Astrocyte of the hippocampus (primary cell): ENCODE measurements at regions not wholly inside any gene's neighbourhood (a gene's known extent, or its start where the extent isn't known, plus 50 kb on each side); places are given as distances from the start of the nearest gene placed in this dataset.
A peak's percentile ranks its signal among the peaks of the same experiment; 100 is the strongest.

Experiments used
- DNase-seq: peaks from one replicate; pipeline ENCODE4 v3.0.0; 2011; ENCODE audit warnings: low read depth, low spot score

DNA sequence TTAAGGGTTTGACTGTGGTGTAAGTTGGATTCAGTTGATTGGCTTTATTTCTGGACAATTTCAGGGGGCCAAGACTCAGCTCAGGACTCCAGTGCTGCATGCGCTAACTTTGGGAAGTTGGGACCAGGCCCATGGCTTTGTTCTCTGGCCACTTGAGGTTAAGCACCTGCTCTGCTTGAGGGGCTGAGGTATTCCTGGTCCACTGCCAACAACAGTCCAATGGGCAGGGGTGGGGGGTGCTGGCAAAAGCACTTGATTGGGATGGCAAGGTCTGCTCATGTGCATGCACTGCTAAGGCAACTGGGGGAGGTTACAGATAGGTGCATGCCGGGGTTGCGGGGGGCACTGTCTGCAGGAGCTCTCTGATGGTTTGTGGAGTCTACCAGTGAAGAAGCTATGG lies 52.6 kb upstream of the ASB17 start:
- DNase-seq = no peak

DNA sequence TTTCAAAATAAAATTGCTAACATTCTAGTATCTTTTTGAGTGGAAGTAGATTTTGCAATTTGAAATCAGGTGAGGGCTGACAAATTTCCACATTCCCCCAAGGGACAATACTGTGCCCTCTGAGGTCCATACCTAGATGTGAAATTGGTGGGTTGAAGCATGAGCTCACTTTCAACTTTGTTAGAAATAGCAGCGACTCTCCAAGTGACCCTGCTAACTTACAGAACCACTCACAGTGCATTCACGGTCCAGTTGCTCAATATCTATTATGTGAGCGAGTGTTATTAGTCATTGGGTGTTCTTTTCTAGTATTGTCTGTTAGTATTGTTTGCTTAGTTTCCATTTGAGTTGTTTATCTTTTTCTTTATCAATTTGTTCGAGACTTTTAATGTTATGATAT lies 53.6 kb upstream of the ASB17 start:
- DNase-seq = no peak

DNA sequence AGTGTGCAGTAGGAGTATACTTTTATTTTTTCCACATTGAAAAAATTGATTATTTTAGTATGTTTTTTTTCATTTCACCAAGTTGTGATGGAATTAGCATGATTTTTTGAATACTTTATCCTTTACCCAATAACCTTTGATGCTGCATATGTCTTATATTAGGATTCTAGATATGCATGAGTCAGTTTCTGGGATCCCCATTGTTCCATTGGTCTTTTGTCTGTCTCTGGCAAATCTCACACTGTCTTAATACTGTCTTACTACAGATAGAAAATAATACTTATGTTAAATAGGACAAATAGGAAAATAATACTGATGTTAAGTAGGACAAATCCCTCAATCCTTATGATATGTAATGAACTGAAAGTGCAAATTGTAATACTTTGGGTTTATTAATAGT lies 54.3 kb upstream of the ASB17 start:
- DNase-seq = no peak

DNA sequence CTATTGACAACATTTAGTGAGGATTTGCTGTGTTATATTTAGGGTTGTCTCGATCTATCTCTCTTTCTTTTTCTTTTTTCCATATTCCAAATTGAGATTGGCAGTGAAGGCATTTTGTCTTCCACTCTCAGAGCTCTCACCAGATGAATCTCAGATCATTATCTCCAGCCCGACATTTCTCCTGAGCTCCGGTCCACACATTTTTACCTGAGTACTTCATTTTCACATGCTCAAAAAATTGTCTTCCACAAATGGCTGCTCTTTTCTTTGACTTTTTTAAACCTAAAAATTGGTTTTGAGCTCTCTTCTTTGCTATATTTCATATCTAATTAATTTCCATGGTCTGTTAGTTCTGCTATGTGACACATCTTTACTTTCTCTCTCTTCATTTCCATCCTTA lies 56.9 kb upstream of the ASB17 start:
- DNase-seq = no peak

DNA sequence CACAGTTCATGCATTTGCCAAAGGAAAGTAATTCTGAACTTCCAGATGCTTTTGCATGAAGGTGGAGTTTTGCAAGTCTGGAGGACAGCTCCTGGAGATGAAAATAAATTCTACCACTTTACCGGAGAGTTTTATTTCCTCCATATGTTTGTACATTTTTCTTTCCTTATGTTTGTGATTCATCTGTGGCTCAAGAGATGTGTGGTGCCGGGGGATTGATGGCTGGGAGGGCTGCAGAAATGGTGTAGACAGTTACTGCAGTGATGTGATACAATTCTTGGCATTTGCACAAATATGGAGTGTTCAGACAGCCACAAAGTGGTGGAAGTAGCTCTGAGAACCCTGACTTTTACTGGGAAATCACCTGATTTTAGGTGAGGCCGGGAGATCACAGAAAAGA lies 58.5 kb upstream of the ASB17 start:
- DNase-seq = no peak

DNA sequence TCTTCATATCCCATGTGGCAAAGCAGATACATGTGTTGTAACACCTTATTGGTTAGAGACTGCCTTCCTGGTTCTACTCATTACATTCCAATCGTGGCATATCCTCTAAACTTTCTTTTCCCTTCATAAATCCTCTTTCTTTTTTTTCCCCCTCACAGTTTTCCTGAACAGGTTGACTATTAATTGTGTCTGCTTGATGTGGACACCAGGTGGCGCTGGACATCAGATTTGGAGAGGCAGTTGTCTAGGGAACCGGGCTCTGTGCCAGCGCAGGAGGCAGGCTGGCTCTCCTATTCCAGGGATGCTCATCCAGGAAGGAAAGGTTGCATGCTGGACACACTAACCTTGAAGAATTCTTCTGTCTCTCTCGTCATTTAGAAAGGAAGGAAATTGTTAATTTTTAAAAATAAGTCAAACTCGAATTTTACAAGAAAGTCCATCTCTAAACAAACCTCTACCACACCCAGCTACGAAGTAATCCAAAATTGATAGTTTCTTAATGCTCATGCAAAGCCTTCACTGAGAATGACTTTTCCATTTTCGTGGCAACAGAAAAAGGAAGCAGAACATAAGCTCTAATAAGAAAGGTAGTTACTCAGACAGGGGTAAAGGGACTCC lies 59.4 kb upstream of the ASB17 start:
- peak; percentile 93 for DNase-seq

DNA sequence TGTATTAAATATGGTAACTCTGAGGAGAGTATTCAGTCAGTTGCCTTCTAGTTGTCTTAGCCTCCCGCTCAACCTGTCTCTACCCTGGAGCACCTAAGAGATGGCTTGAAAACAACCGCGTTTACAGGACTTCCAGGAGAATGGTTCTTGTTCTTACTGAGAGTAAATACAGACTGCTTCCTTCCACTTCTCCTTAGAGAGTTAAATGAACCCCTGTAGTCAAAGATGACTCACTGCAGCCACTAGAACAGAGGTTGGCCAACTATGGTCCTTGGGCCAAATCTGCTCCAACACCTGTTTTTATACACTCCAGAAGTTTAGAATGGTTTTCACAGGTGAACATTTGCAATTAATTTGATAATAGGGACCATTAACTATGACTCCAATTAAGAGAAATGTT lies 60.1 kb upstream of the ASB17 start:
- peak; percentile 7 for DNase-seq

DNA sequence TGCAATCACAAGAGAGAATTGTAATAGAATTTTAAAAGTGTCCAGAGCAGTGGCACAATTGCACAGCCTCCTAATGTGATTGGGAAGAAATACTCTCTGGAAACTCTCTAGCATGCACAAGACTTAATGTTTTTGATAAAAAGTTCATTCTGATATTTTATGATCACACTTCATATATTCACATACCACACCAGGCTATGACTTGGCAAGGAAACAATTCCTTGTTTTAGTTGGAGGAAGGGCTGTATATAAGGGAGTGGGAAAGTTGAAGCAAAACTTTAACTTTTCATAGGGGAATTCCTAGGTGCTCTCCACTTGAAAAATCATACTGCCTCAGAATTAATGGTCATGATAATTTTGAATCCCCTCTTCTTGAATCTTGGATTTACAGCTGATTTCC lies 61.5 kb upstream of the ASB17 start:
- no peak for DNase-seq

DNA sequence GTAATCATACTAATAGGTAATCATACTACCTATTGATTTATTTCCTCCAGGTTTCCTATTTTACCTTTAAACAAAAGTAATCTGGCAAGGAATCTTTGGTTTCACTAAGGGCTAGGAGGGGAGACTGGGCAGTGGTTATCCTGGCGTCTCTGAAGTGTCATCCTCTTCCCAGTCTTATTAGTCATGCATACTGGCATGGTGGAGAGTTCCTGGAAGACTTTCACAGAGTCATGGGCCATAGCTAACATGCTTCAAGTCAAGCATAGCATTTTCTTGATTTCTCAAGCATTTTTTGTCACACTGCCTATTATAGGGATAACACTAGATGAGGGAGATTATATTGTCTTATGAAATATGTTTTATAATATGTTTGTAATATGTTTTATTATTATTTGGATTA lies 64.0 kb upstream of the ASB17 start:
- peak; percentile 19 for DNase-seq

DNA sequence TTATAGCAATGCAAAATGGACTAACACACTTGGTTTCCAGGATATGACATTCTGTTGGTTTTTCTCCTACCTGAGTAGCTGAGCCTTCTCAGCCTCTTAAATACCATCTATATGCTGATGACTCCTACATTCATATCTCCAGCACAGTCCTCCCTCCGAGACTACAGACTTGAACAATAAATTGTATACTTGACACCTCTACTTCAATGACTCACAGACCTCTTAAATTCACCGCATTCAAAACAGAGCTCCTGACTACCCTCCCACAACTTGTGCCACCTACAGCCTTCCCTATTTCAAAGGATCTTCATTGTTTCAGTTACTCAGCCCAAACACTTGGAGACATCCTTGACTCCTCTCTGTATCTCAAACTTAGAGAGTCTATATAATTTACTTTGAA lies 66.8 kb upstream of the ASB17 start:
- no peak for DNase-seq

DNA sequence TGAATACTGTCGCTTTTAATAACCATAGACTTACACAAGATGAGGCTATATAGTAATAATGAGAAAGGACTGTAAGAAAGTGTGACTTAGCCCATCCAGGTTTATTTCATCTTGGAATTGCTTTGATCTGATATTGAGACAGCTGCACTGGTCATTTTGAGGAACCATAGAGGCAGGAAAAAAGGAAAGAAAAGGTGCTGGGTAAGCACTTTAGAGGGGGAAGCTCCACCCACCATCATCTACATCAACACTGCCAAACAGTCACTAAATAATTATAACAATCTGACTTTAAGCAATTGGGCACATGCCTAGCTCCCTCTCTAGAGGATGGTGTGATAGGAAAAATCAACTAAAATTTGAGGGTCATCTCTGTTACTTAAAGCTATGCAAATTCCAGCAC lies 70.6 kb upstream of the ST6GALNAC3 start:
- no peak for DNase-seq

DNA sequence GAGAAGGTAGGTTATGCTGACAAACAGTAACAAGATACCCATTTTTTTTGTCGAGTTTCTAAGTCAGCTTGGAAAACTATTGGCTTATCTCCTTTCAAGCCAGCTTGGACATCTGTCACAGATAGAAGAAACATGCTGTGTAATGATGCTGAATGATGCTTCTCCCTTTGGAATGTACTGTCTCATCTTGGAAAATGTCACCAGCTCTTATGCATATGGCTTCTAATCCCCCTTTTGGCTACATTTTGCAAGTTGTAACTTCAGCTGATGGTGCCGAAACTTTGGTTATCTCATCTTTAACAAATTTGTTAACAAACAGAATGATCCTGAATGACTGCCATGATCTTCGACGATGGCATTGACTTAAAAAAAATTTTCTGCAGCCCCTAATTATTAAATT lies 68.8 kb upstream of the ST6GALNAC3 start:
- no peak for DNase-seq

DNA sequence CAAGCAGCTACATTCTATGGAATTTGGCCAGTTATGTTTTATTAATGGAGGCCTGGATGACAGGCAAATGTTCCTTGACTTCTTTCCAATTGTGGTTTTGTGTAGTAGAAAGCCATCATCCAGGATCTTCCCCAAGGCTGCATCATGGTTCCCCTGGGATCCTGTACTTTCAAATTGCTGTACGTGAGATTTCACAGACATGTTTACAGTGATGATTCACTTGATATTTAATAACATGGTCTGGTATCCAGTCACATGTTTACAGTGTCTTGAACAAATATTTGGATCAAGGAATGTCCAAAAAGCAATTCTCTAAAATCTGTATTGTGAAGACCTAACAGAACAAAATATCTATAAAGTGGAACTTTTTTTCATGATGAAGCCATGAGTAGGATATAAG lies 68.3 kb upstream of the ST6GALNAC3 start:
- DNase-seq = no peak

DNA sequence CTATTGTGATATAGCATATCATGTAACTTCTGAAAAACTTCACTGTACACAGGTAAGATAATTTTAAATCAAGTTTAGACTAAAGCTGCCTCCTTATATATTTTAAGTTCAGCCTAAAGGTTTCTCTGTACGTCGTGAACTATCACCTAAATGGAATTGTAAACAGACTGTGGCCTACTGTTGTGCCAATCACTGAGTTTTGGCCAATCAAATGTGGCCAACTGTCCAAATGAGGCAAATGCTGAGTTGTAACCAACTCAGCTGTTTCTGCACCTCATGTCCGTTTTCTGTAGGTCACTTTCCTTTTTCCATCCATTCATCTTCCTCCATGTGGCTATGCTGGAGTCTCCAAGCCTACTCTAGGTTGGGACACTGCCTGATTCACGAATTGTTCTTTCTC lies 63.7 kb upstream of the ST6GALNAC3 start:
- DNase-seq = no peak

DNA sequence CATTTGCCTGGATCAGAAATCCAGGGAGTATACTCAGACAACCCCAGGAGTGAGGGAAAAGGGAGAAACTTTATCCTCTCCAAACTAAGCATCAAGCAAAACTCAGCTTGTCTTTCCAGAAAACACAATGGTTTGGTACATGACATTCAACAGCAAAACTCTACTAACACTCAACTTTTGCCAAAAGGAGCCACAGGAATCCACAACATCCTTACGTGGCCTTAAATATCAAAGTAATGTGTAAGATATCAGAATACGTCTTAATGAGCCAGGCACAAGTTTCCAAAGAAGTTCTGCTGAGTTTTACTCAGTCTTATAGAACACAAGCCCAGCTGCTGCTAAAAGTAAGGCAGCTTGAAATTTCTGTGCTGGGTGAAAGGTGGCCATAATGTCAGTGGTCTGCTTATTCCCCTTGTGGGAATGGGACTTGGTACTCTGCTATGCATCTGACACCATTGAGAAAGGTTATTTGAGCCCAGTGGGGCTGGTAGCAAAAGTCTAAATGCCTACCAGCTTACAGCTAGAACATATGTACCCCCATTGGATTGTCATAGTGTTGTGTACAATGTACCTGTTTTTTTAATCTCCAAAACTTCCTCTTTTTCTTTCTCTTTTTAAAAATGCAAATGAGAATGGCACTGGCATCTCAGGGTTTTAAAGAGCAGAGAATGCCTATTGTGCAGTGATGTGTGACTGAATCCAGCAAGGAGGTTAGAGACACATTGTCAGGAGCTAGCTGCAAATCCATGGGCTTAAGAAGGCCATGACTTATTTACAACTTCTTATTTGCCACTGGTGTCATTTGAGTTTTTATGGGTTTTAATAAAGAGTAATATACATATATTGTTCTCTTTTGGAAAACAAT lies 62.0 kb upstream of the ST6GALNAC3 start:
- peak; percentile 67 for DNase-seq

DNA sequence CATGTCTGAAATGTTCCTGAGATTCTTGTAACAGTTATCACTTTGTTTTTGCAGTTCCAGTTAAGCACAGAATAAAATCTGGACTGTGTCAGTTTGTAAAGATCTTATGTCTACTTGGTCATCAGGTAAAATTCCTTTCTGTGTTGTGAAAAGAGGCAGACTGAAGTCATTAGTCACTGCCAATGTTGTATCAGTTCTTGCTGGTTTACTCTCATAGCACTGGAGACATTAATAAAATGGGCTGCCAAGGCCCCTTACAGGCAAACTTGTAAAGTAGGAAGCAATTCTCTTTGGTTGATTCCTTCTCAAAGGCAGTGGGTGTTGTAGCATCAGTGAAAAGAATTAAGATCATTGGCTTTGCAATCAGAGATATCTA lies 61.4 kb upstream of the ST6GALNAC3 start:
- no peak for DNase-seq

DNA sequence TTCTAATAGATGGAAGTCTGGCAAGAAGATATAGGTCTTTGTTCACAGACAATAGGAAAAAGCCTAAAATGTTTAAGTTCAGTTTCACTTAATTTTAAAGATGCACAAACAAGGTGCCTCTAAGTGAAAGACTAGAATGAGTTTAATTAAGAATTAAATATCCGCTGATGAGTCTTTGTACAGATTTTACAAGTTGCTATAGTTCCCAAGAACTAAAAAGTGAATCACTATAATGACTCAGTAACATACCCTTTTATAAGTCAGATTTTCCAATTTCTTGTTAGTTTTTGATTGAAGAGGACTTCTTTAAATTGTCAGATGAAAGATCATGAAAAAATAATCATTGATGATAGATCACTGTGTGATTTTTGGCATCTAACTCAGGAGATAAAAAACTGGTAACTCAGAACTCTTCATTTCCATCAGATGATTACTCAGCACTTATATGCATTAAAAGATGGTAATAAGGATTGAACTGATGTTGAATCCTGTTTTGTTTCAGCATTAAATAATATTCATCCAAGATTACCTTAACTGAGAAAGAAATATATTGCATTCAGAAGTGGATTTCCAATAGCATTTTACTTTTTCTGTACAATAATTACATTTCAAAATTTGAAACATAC lies 59.0 kb upstream of the ST6GALNAC3 start:
- DNase-seq = no peak

DNA sequence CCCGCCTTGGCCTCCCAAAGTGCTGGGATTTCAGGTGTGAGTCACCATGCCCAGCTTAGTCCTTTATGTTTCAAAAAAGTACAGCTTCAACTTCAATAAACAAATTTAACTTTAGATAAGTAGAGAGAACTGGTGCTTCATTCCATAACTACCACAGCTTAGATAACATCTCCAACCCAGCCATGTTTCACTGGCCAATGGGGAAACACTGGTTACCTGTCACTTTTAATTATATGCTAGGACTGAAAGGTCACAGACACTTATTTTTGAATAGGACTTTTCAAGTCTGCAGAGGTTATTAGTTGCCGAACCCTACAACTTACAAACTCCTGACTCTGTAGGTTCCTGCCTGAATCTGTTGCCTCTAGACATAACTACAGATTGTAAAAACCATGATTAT lies 56.5 kb upstream of the ST6GALNAC3 start:
- no peak for DNase-seq

DNA sequence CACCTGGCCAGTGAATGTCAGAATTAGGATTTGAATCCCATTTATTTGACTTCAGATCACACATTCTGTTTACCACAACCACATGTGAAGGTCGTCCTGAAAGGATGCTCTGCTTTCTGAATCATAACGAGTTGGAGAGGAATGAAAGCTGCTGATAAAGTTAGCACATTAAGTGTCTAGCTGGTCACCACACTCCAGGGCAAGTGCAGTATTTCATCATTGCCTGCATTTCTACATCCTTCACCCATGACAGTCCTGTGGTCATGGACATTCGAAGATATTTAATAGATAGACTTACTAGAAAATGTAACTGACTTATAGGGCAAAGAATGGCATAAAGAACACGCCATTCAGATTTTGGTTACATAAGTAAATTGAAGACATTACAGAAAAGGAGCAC lies 52.7 kb upstream of the ST6GALNAC3 start:
- no peak for DNase-seq

DNA sequence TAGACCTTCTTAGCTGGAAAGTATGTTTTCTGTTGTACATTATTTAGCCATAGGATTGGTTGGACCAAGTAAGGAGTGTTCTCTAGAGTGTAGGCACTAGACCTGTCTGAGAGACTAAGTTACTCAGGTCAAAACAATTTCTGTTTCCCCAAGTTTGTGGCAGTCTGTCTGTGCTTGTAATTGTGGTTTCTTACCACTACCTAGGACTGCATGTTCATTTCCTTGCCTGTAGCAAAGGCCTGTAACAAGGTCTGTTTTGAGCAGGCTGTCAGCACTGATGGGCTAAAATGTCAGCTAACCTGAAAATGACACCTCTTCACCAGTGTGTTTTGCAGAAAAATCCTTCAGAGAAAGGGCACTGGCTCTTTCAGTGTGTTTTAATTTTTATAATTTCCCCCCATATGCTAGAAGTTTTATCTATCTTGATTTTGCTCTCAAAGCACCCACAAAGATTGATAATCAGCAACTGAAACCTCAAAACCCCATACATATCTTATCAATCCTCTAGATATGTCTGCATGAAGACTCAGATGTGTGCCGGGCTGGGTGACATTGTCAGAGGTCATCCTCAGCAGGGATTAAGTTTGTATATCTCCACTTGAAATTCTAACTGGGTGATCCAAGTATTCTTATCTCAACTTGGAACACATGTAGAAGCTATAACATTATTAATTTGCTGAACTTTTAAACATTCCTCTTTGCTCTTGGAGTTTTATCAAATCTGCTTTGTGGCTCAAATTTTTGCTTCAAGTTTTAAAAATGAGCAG lies 50.7 kb upstream of the ST6GALNAC3 start:
- DNase-seq = peak; percentile 75
